Activated naive CD4-positive, alpha-beta T cell treated with anti-CD3 and anti-CD28 coated beads, Interleukin-2, amount 50 U/mL, for 72 hours (primary cell): ENCODE measurements at regions not wholly inside any gene's neighbourhood (a gene's known extent, or its start where the extent isn't known, plus 50 kb on each side); places are given as distances from the start of the nearest gene placed in this dataset.
"Not testable (repeated sequence)": the region's sequence is repeated elsewhere in the genome, so short reads cannot be mapped to it uniquely, and the experiment has no call there.

Experiments
- ATAC-seq, 2 donors: fragments of 150-1000 bp; cut with Tn5 transposase; 2 replicates each; pipeline ENCODE4 v1.10.0; 2021; ENCODE audit warnings: mild to moderate bottlenecking in 2 of 2, moderate library complexity in 2 of 2
- DNase-seq, 2 donors: peaks; one replicate each; pipeline ENCODE4 v3.0.0; 2021 to 2022; ENCODE audit warnings: low spot score in 2 of 2
- H3K27ac Mint-ChIP-seq, 2 donors: one replicate each; pipeline ENCODE4 v1.8.0; 2022; ENCODE audit warnings: mild to moderate bottlenecking in 2 of 2, mixed read lengths in 2 of 2
- H3K36me3 Mint-ChIP-seq, 2 donors: one replicate each; pipeline ENCODE4 v1.8.0; 2022; ENCODE audit warnings: mixed read lengths in 2 of 2
- H3K9me3 Mint-ChIP-seq, 2 donors: one replicate each; pipeline ENCODE4 v1.8.0; 2022; ENCODE audit warnings: mixed read lengths in 2 of 2

DNA sequence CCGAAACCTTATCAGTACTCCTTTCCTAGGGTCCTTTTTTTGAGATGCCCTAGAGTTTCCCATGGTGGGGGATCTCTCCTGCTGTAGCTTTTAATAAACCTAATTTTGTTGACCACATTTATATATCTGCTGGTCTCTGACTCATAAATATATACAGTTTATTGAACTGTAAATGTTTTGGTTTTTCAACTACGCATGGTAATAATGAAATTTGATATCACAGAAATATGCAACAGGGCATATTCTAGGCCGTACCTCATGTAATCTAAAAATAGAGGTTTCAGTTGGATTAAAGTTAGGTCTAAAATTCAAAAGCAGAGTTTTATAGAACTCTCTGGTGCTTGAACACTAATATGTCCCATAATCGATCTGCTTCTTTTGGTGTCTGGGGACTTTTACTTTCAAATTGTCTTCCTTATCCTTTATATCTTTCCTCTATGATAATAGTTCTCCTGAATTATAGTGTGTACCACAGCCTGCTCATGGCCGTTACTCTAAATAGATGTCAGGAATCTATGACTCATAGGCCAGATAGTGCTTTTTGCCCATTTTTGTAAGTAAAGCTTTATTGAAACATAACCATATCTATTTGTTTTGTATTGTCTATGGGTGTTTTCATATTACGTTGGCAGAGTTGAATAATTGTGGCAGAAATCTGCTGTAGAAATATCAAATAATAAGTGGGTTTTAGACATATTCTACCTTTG lies 324.8 kb upstream of the PCDH9 start:
- DNase-seq (no peak), ATAC-seq (no peak)
- Mint-ChIP-seq H3K27ac (no peak overlapping the region), H3K9me3 (peaks cover 18 to 20% of the 10 kb centered on the region in 2 donors), H3K36me3 (peaks cover 0 to 8% of the 10 kb centered on the region in 2 donors)

DNA sequence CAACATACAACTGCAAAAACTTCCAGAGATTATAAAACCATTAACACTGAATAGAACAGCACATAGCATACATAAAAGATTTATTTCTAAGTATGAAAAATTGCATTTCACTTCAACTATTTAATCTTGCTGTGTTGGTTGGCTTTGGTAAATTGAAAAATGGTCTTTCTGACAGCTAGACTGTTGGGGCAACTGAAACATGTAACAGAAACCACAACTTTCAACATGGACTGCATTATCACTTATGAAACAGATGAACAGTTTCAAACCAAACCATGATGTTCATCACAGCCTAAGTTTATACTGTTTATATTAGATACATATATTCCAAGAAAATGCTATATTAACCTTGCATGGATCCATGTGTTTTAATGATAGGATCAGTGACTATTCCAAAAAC lies 324.1 kb upstream of the PCDH9 start:
- ATAC-seq (no peak), DNase-seq (no peak)
- peaks cover 18 to 20% of the 10 kb centered on the region in 2 donors for H3K9me3 Mint-ChIP-seq
- peaks cover 0 to 8% of the 10 kb centered on the region in 2 donors for H3K36me3 Mint-ChIP-seq
- H3K27ac Mint-ChIP-seq: no peak overlapping the region

GRCh38 chr13:67549331-67549730 lies 319.2 kb upstream of the PCDH9 start:
- Mint-ChIP-seq H3K9me3 (peaks cover 4 to 7% of the 10 kb centered on the region in 2 donors), H3K36me3 (no peaks in the 10 kb centered on the region), H3K27ac (no peak overlapping the region)
- DNase-seq (no peak), ATAC-seq (no peak)

GRCh38 chr13:67538906-67539305 lies 308.8 kb upstream of the PCDH9 start:
- H3K36me3 Mint-ChIP-seq: no peaks in the 10 kb centered on the region
- peaks cover 6 to 17% of the 10 kb centered on the region in 2 donors for H3K9me3 Mint-ChIP-seq

DNA sequence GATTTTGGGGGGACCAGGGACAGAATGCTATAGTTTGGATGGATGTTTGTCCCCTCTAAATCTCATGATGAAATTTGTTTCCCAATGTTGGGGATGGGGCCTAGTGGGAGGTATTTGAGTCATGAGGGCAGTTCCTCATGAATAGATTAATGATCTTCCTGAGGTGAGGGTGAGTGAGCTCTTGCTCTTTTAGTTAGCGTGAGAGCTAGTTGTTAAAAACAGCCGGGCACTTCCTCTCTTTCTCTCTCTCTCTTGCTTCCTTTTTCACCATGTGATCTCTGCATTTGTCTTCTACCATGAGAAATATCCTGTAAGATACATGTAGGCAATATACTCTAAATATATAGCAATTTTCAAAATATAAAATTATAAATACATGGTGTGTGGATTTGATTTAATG lies 290.8 kb upstream of the PCDH9 start:
- Mint-ChIP-seq H3K27ac (no peak overlapping the region), H3K9me3 (peaks cover 18 to 20% of the 10 kb centered on the region in 2 donors), H3K36me3 (no peaks in the 10 kb centered on the region)
- DNase-seq: no peak
- no peak for ATAC-seq

More at GRCh38 chr13:67538906-67539305, 308.8 kb upstream of the PCDH9 start:
- H3K27ac Mint-ChIP-seq: no peak overlapping the region
- DNase-seq (no peak), ATAC-seq (no peak)

DNA sequence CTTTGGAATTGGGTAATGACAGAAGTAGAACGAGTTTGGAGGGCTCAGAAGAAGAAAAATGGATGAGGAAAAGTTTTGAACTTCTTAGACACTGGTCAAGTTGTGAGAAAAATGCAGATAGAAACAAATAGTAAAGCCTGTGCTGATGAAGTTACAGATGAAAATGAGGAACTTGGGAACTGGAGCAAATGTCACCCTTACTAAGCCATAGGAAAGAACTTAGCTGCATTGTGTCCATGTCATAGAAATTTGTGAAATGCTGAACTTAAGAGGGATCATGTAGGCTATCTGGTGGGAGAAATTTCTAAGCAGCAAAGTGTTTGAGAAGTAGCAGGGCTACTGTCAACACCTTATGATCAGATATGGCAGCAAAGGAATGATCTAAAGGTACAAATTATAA lies 289.2 kb upstream of the PCDH9 start:
- no peak for ATAC-seq
- no peak overlapping the region for H3K27ac Mint-ChIP-seq

DNA sequence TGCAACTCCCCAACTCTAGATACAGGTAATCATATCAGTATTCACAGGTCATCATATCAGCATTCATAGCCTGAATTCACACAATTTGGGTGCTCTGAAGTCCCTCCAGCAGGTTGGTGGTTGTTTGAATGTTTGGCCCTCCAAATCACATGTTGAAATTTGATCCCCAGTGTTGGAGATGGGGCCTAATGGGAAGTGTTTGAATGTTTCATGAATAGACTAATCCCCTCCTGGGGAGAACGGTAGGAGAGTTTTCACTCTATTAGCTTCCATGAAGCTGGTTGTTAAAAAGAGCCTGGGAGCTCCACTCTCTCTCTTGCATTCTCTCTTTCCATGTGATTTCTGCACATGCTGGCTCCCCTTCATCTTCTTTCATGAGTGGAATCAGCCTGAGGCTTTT lies 288.6 kb upstream of the PCDH9 start:
- Mint-ChIP-seq H3K9me3 (peaks cover 7% of the 10 kb centered on the region in 2 donors), H3K36me3 (no peaks in the 10 kb centered on the region), H3K27ac (no peak overlapping the region)
- DNase-seq (no peak), ATAC-seq (no peak)

More for the DNA sequence above, 289.2 kb upstream of the PCDH9 start:
- peaks cover 9 to 10% of the 10 kb centered on the region in 2 donors for H3K9me3 Mint-ChIP-seq
- H3K36me3 Mint-ChIP-seq: no peaks in the 10 kb centered on the region
- DNase-seq: no peak

- ATAC-seq (no peak), DNase-seq (no peak)
- Mint-ChIP-seq H3K36me3 (no peaks in the 10 kb centered on the region), H3K9me3 (peaks cover 7% of the 10 kb centered on the region in 2 donors), H3K27ac (no peak overlapping the region)
Measured at GRCh38 chr13:67515895-67516294, 285.8 kb upstream of the PCDH9 start.

GRCh38 chr13:67509018-67509417 lies 278.9 kb upstream of the PCDH9 start:
- no peak overlapping the region for H3K27ac Mint-ChIP-seq
- ATAC-seq (no peak), DNase-seq (no peak)
- peaks cover 9 to 10% of the 10 kb centered on the region in 2 donors for H3K9me3 Mint-ChIP-seq
- peaks cover 0 to 5% of the 10 kb centered on the region in 2 donors for H3K36me3 Mint-ChIP-seq

GRCh38 chr13:67508275-67508674 lies 278.1 kb upstream of the PCDH9 start:
- not testable (repeated sequence) for H3K27ac Mint-ChIP-seq, H3K36me3 Mint-ChIP-seq, ATAC-seq, DNase-seq
- peaks cover 9 to 10% of the 10 kb centered on the region in 2 donors for H3K9me3 Mint-ChIP-seq

- ATAC-seq (no peak), DNase-seq (no peak)
- H3K27ac Mint-ChIP-seq: no peak overlapping the region
- peaks cover 0 to 5% of the 10 kb centered on the region in 2 donors for H3K36me3 Mint-ChIP-seq
- H3K9me3 Mint-ChIP-seq: peaks cover 10 to 12% of the 10 kb centered on the region in 2 donors
Measured at GRCh38 chr13:67506407-67506806, 276.3 kb upstream of the PCDH9 start.

DNA sequence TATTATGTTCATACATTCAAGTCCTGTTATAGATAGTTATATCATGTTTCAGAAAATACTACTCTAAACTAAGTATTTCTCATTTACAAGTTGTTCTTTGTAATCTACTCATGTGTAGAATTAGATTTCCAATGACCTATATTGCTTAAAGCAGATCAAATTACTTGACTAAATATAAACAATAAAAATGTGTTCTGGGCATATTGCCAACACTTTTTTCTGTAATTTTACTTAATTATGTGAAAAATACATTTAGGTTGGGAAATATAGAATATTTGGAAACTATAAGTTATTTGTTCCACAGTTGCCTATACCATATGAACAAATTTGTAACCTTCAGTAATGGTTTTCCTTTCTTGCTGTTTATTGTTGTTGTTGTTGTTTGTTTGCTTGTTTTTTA lies 275.2 kb upstream of the PCDH9 start:
- Mint-ChIP-seq H3K27ac (no peak overlapping the region), H3K9me3 (peaks cover 13 to 16% of the 10 kb centered on the region in 2 donors), H3K36me3 (peaks cover 0 to 5% of the 10 kb centered on the region in 2 donors)
- DNase-seq: no peak
- ATAC-seq: no peak

- no peak for DNase-seq
- Mint-ChIP-seq H3K9me3 (peaks cover 14 to 15% of the 10 kb centered on the region in 2 donors), H3K36me3 (no peaks in the 10 kb centered on the region), H3K27ac (no peak overlapping the region)
- no peak for ATAC-seq
Measured at GRCh38 chr13:67498948-67499347, 268.8 kb upstream of the PCDH9 start.

DNA sequence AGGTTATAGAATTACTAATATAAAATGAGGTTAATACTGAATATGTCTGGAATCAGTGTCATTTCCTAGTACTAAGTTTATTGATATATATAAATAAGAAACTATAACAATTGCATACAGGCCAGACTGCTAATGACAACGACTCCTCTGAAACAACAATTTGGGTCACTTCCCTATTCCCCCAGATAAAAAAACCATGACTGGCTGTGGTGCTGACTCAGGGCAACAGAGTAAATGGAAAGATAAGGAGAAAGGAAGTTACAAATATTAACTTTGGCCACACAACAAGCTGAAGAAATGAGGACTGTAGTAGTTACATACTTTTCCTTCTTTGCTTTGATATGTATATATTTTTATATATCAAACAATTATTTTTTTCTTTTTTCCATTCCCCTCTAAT lies 263.7 kb upstream of the PCDH9 start:
- ATAC-seq (no peak), DNase-seq (no peak)
- H3K27ac Mint-ChIP-seq: no peak overlapping the region
- no peaks in the 10 kb centered on the region for H3K36me3 Mint-ChIP-seq
- H3K9me3 Mint-ChIP-seq: peaks cover 6 to 7% of the 10 kb centered on the region in 2 donors

DNA sequence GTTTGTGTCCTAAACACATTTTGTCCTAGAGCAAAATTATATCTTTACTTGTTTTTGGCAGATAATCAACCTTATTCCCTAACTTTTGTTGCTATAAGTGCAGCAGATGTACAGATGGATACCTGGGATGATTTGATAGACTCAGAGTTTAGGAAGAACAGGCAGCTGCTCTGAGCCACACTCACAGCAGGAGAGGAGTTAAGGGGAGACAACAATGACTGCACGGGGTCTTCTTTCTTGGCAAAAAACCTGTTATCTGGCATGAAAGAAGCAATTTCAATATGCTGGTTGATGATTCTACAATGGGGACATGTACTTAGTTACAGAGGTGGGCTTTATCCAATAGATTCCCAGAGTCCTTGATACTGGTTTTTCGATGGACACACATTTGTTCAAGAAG lies 258.9 kb upstream of the PCDH9 start:
- no peaks in the 10 kb centered on the region for H3K36me3 Mint-ChIP-seq
- no peak for ATAC-seq

DNA sequence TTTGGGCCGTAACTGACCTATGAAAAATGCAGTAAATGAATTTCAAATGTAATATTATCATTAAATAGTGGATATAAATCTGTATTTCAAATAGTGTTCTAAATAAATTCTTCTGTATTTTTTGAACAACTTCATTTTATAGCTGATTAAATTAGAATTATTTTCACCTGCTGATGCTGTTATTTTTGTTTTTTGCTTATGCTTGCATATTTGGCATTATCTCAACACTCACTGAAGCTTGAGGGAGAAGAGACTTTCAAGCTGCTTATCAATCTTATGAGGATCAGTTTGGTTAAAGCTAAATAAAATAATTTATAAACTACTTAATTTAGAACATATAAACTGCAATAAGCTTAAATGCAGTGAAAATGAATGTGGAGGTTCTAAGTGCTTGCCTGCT lies 251.3 kb upstream of the PCDH9 start:
- ATAC-seq: no peak
- no peak for DNase-seq
- no peak overlapping the region for H3K27ac Mint-ChIP-seq
- no peaks in the 10 kb centered on the region for H3K36me3 Mint-ChIP-seq
- peaks cover 0 to 7% of the 10 kb centered on the region in 2 donors for H3K9me3 Mint-ChIP-seq

More for the DNA sequence above, 258.9 kb upstream of the PCDH9 start:
- Mint-ChIP-seq H3K9me3 (no peaks in the 10 kb centered on the region), H3K27ac (no peak overlapping the region)
- DNase-seq: no peak

GRCh38 chr13:67474115-67474514 lies 244.0 kb upstream of the PCDH9 start:
- no peak for ATAC-seq
- peaks cover 9 to 10% of the 10 kb centered on the region in 2 donors for H3K9me3 Mint-ChIP-seq

GRCh38 chr13:67469623-67470022 lies 239.5 kb upstream of the PCDH9 start:
- Mint-ChIP-seq H3K27ac (no peak overlapping the region), H3K36me3 (peaks cover 0 to 18% of the 10 kb centered on the region in 2 donors), H3K9me3 (peaks cover 22 to 30% of the 10 kb centered on the region in 2 donors)
- DNase-seq (no peak), ATAC-seq (no peak)

More at GRCh38 chr13:67474115-67474514, 244.0 kb upstream of the PCDH9 start:
- H3K27ac Mint-ChIP-seq: no peak overlapping the region
- peaks cover 0 to 18% of the 10 kb centered on the region in 2 donors for H3K36me3 Mint-ChIP-seq
- no peak for DNase-seq
